Tibial nerve (tissue), 4 donors: ENCODE measurements at regions not wholly inside any gene's neighbourhood (a gene's known extent, or its start where the extent isn't known, plus 50 kb on each side); places are given as distances from the start of the nearest gene placed in this dataset.

Source experiments
- EP300 ChIP-seq, 2 donors: sonication (generic); formaldehyde crosslinking; IDR thresholded peaks; one replicate each; pipeline ENCODE4 v1.6.1; 2017; ENCODE audit warnings: antibody characterized with exemption in 2 of 2, mild to moderate bottlenecking in 1 of 2
- POLR2A ChIP-seq, 2 donors: fragments of 450-650 bp; IDR thresholded peaks; one replicate each; pipeline ENCODE4 v1.6.1; 2017; ENCODE audit warnings: antibody characterized with exemption in 2 of 2, mild to moderate bottlenecking in 2 of 2, moderate library complexity in 2 of 2
- TF ChIP-seq, protein P1 (sequence below), 5 experiments: fragments of 200-600 bp in 3 of 5; fragments of 450-650 bp in 2 of 5; sonication (generic) in 3 of 5; IDR thresholded peaks; one replicate each; pipeline ENCODE4 v1.5.1; 2016 to 2019; ENCODE audit warnings: antibody characterized with exemption in 5 of 5, mild to moderate bottlenecking in 3 of 5, moderate library complexity in 2 of 5

- TF ChIP-seq, protein P1, sequence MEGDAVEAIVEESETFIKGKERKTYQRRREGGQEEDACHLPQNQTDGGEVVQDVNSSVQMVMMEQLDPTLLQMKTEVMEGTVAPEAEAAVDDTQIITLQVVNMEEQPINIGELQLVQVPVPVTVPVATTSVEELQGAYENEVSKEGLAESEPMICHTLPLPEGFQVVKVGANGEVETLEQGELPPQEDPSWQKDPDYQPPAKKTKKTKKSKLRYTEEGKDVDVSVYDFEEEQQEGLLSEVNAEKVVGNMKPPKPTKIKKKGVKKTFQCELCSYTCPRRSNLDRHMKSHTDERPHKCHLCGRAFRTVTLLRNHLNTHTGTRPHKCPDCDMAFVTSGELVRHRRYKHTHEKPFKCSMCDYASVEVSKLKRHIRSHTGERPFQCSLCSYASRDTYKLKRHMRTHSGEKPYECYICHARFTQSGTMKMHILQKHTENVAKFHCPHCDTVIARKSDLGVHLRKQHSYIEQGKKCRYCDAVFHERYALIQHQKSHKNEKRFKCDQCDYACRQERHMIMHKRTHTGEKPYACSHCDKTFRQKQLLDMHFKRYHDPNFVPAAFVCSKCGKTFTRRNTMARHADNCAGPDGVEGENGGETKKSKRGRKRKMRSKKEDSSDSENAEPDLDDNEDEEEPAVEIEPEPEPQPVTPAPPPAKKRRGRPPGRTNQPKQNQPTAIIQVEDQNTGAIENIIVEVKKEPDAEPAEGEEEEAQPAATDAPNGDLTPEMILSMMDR (IDR thresholded peaks at IDR 0.05) = no peak
- TF ChIP-seq EP300 (IDR thresholded peaks at IDR 0.05) = no peak
- TF ChIP-seq POLR2A (IDR thresholded peaks at IDR 0.05) = no peak
These were observed 251.7 kb upstream of the TBL1XR1 start for GRCh38 chr3:177448987-177449359.
